Uterus (tissue), 2 donors: ENCODE measurements at regions not wholly inside any gene's neighbourhood (a gene's known extent, or its start where the extent isn't known, plus 50 kb on each side); places are given as distances from the start of the nearest gene placed in this dataset.

Experiments used
- CTCF ChIP-seq, 4 experiments: fragments of 200-600 bp in 2 of 4; fragments of 450-650 bp in 2 of 4; sonication (generic) in 2 of 4; IDR thresholded peaks; one replicate each; pipeline ENCODE4 v1.5.1; 2016 to 2019; ENCODE audit warnings: antibody characterized with exemption in 4 of 4, mild to moderate bottlenecking in 2 of 4, moderate library complexity in 1 of 4
- POLR2A ChIP-seq, 2 donors: fragments of 450-650 bp; IDR thresholded peaks; one replicate each; pipeline ENCODE4 v1.6.1; 2016; ENCODE audit warnings: antibody characterized with exemption in 2 of 2, mild to moderate bottlenecking in 1 of 2, moderate library complexity in 1 of 2

GRCh38 chr5:4020400-4020799 is 424.8 kb downstream of the IRX1 start:
- TF ChIP-seq CTCF (IDR thresholded peaks at IDR 0.05) = no peak
- TF ChIP-seq POLR2A (IDR thresholded peaks at IDR 0.05) = no peak
